GM20431 (cell line): ENCODE measurements at regions not wholly inside any gene's neighbourhood (a gene's known extent, or its start where the extent isn't known, plus 50 kb on each side); places are given as distances from the start of the nearest gene placed in this dataset.

Experiments
- in situ Hi-C: fragments of 300-500 bp; cut with MseI, MboI; formaldehyde crosslinking; loops from one replicate; pipeline ENCODE4 v1.15.0; 2020; ENCODE audit warnings: low sequenced_read_pairs; ENCODE audit not compliant: unreplicated experiment

GRCh38 chr2:220224691-220225543 is 597.5 kb downstream of the SLC4A3 start:
- in situ Hi-C loops, result no loop called here

GRCh38 chr2:220226076-220226475 is 598.6 kb downstream of the SLC4A3 start:
- in situ Hi-C loops, result no loop called here

GRCh38 chr2:220226546-220226945 is 599.1 kb downstream of the SLC4A3 start:
- in situ Hi-C loops, result no loop called here

GRCh38 chr2:220227266-220227920 is 600.0 kb downstream of the SLC4A3 start:
- in situ Hi-C loops, result no loop called here

GRCh38 chr2:220228310-220229006 is 601.0 kb downstream of the SLC4A3 start:
- in situ Hi-C loops, result no loop called here

GRCh38 chr2:220240641-220241040 is 613.2 kb downstream of the SLC4A3 start:
- in situ Hi-C loops, result no loop called here

GRCh38 chr2:220241423-220241822 is 614.0 kb downstream of the SLC4A3 start:
- in situ Hi-C loops, result no loop called here

GRCh38 chr2:220243571-220243970 is 616.1 kb downstream of the SLC4A3 start:
- in situ Hi-C loops, result no loop called here

- in situ Hi-C loops, result no loop called here
Observed at GRCh38 chr2:220246386-220246785, 619.0 kb downstream of the SLC4A3 start.

GRCh38 chr2:220247588-220248350 is 620.3 kb downstream of the SLC4A3 start:
- in situ Hi-C loops, result no loop called here

GRCh38 chr2:220259662-220260061 is 632.2 kb downstream of the SLC4A3 start:
- in situ Hi-C loops, result no loop called here

GRCh38 chr2:220263300-220263699 is 635.9 kb downstream of the SLC4A3 start:
- in situ Hi-C loops, result no loop called here

- in situ Hi-C loops, result no loop called here
Observed at GRCh38 chr2:220269367-220269766, 641.9 kb downstream of the SLC4A3 start.

- in situ Hi-C loops, result no loop called here
Observed at GRCh38 chr2:220270481-220271070, 643.1 kb downstream of the SLC4A3 start.

- in situ Hi-C loops, result no loop called here
Observed at GRCh38 chr2:220272656-220273055, 645.2 kb downstream of the SLC4A3 start.

- in situ Hi-C loops, result no loop called here
Observed at GRCh38 chr2:220273082-220273481, 645.7 kb downstream of the SLC4A3 start.

- in situ Hi-C loops, result no loop called here
Observed at GRCh38 chr2:220275454-220275853, 648.0 kb downstream of the SLC4A3 start.

GRCh38 chr2:220276741-220277444 is 649.5 kb downstream of the SLC4A3 start:
- in situ Hi-C loops, result no loop called here

GRCh38 chr2:220277445-220277975 is 650.1 kb downstream of the SLC4A3 start:
- in situ Hi-C loops, result no loop called here
